ENCODE measurements at regions not wholly inside any gene's neighbourhood (a gene's known extent, or its start where the extent isn't known, plus 50 kb on each side); places are given as distances from the start of the nearest gene placed in this dataset.
"Not testable (repeated sequence)": the region's sequence is repeated elsewhere in the genome, so short reads cannot be mapped to it uniquely, and the experiment has no call there.

- no peak for DNase-seq (ENCODE audit: low read depth)
Observed at GRCh38 chr1:198934426-198934825, 295.6 kb downstream of the PTPRC start.

GRCh38 chr1:198934901-198935305 is 296.1 kb downstream of the PTPRC start:
- peak; percentile 57 for DNase-seq (ENCODE audit: low read depth)

GRCh38 chr1:198935306-198935921 is 296.6 kb downstream of the PTPRC start:
- peak; percentile 31 for DNase-seq (ENCODE audit: low read depth)

GRCh38 chr1:198936371-198937083 is 297.7 kb downstream of the PTPRC start:
- DNase-seq (ENCODE audit: low read depth), result no peak

GRCh38 chr1:198937231-198938031 is 298.6 kb downstream of the PTPRC start:
- DNase-seq (ENCODE audit: low read depth), result no peak

- DNase-seq (ENCODE audit: low read depth), result no peak
Observed at GRCh38 chr1:198939286-198939685, 300.4 kb downstream of the PTPRC start.

- no peak for DNase-seq (ENCODE audit: low read depth)
Observed at GRCh38 chr1:198939956-198940355, 301.1 kb downstream of the PTPRC start.

- DNase-seq (ENCODE audit: low read depth), result no peak
Observed at GRCh38 chr1:198942466-198942865, 303.6 kb downstream of the PTPRC start.

- no peak for DNase-seq (ENCODE audit: low read depth)
Observed at GRCh38 chr1:198943484-198944187, 304.8 kb downstream of the PTPRC start.

- no peak for DNase-seq (ENCODE audit: low read depth)
Observed at GRCh38 chr1:198947456-198947855, 308.6 kb downstream of the PTPRC start.

GRCh38 chr1:198948895-198949659 is 310.2 kb downstream of the PTPRC start:
- DNase-seq (ENCODE audit: low read depth), result no peak

- DNase-seq (ENCODE audit: low read depth), result no peak
Observed at GRCh38 chr1:198950036-198950435, 311.2 kb downstream of the PTPRC start.

GRCh38 chr1:198955085-198955484 is 316.2 kb downstream of the PTPRC start:
- DNase-seq (ENCODE audit: low read depth), result no peak

- DNase-seq (ENCODE audit: low read depth), result no peak
Observed at GRCh38 chr1:198957044-198957443, 318.2 kb downstream of the PTPRC start.

GRCh38 chr1:198959032-198959431 is 320.2 kb downstream of the PTPRC start:
- DNase-seq (ENCODE audit: low read depth), result no peak

- no peak for DNase-seq (ENCODE audit: low read depth)
Observed at GRCh38 chr1:198959676-198960075, 320.8 kb downstream of the PTPRC start.

GRCh38 chr1:198963796-198964195 is 325.0 kb downstream of the PTPRC start:
- DNase-seq (ENCODE audit: low read depth), result not testable (repeated sequence)

- DNase-seq (ENCODE audit: low read depth), result no peak
Observed at GRCh38 chr1:198966519-198966918, 327.7 kb downstream of the PTPRC start.

- DNase-seq (ENCODE audit: low read depth), result no peak
Observed at GRCh38 chr1:198967566-198967965, 328.7 kb downstream of the PTPRC start.

GRCh38 chr1:198968866-198969265 is 330.0 kb downstream of the PTPRC start:
- no peak for DNase-seq (ENCODE audit: low read depth)

- no peak for DNase-seq (ENCODE audit: low read depth)
Observed at GRCh38 chr1:198969981-198970380, 331.1 kb downstream of the PTPRC start.
